Neuronal stem cell (in vitro differentiated cells): ENCODE measurements at regions not wholly inside any gene's neighbourhood (a gene's known extent, or its start where the extent isn't known, plus 50 kb on each side); places are given as distances from the start of the nearest gene placed in this dataset.
"Not testable (repeated sequence)": the region's sequence is repeated elsewhere in the genome, so short reads cannot be mapped to it uniquely, and the experiment has no call there.

Experiments
- DNase-seq: peaks from one replicate; pipeline ENCODE4 v3.0.0-alpha.2; 2013; ENCODE audit warnings: low spot score
- H2AFZ ChIP-seq: one replicate; pipeline ENCODE4 v1.6.1; 2013; ENCODE audit warnings: mild to moderate bottlenecking, low read length, inconsistent platforms
- H2AK5ac ChIP-seq: 2 replicates; pipeline ENCODE4 v1.6.1; 2013; ENCODE audit warnings: low read depth, mild to moderate bottlenecking, inconsistent platforms, low read length, moderate library complexity, mixed read lengths
- H2BK120ac ChIP-seq: 2 replicates; pipeline ENCODE4 v1.6.1; 2013; ENCODE audit warnings: low read depth, mild to moderate bottlenecking, inconsistent platforms, low read length, moderate library complexity, mixed read lengths
- H2BK12ac ChIP-seq: one replicate; pipeline ENCODE4 v1.6.1; 2013; ENCODE audit warnings: low read length, inconsistent platforms
- H2BK15ac ChIP-seq: 2 replicates; pipeline ENCODE4 v1.6.1; 2013; ENCODE audit warnings: mild to moderate bottlenecking, low read length, inconsistent platforms, mixed read lengths
- H2BK5ac ChIP-seq: one replicate; pipeline ENCODE4 v1.6.1; 2013; ENCODE audit warnings: inconsistent platforms, mild to moderate bottlenecking, low read length, moderate library complexity
- H3K14ac ChIP-seq: one replicate; pipeline ENCODE4 v1.6.1; 2013; ENCODE audit warnings: low read length, inconsistent platforms
- H3K18ac ChIP-seq: 2 replicates; pipeline ENCODE4 v1.6.1; 2013; ENCODE audit warnings: low read length, inconsistent platforms
- H3K23ac ChIP-seq: 2 replicates; pipeline ENCODE4 v1.6.1; 2013; ENCODE audit warnings: low read depth, mild to moderate bottlenecking, mixed read lengths, low read length, inconsistent platforms; ENCODE audit not compliant: poor library complexity
- H3K27ac ChIP-seq: replicated peaks from 3 replicates; pipeline ENCODE4 v1.5.1; 2013; ENCODE audit warnings: low read length, inconsistent platforms
- H3K27me3 ChIP-seq, 3 experiments: 2 replicates each; pipeline ENCODE4 v1.6.1; 2013; ENCODE audit warnings: low read length in 3 of 3, mild to moderate bottlenecking in 2 of 3, inconsistent platforms in 1 of 3, low read depth in 1 of 3, mixed read lengths in 1 of 3, moderate library complexity in 1 of 3; ENCODE audit not compliant: control insufficient read depth in 3 of 3, insufficient read depth in 3 of 3
- H3K36me3 ChIP-seq, 2 donors: replicated peaks in 1 of 2; 2 replicates each; pipeline ENCODE4 v1.6.1; 2013; ENCODE audit warnings: low read length in 2 of 2; ENCODE audit not compliant: control insufficient read depth in 2 of 2, insufficient read depth in 2 of 2
- H3K4ac ChIP-seq: 2 replicates; pipeline ENCODE4 v1.6.1; 2013; ENCODE audit warnings: inconsistent platforms, mild to moderate bottlenecking, low read length, moderate library complexity
- H3K4me1 ChIP-seq, 2 donors: 1 replicate in 1 of 2; 2 replicates in 1 of 2; pipeline ENCODE4 v1.6.1; 2013; ENCODE audit warnings: low read length in 2 of 2, low read depth in 1 of 2; ENCODE audit not compliant: control insufficient read depth in 2 of 2, insufficient read depth in 1 of 2
- H3K4me2 ChIP-seq: one replicate; pipeline ENCODE4 v1.6.1; 2013; ENCODE audit warnings: mild to moderate bottlenecking, low read length, inconsistent platforms; ENCODE audit not compliant: insufficient read depth, poor library complexity, severe bottlenecking
- H3K4me3 ChIP-seq, 2 donors: 2 replicates each; pipeline ENCODE4 v1.5.1; 2013; ENCODE audit warnings: low read length in 2 of 2, mild to moderate bottlenecking in 2 of 2, inconsistent platforms in 1 of 2, moderate library complexity in 1 of 2
- H3K79me1 ChIP-seq: one replicate; pipeline ENCODE4 v1.6.1; 2013; ENCODE audit warnings: low read depth, mild to moderate bottlenecking, inconsistent platforms, low read length, moderate library complexity
- H3K9ac ChIP-seq: one replicate; pipeline ENCODE4 v1.6.1; 2013; ENCODE audit warnings: mild to moderate bottlenecking, low read depth, low read length, inconsistent platforms; ENCODE audit not compliant: poor library complexity
- H3K9me3 ChIP-seq, 2 donors: replicated peaks in 1 of 2; 2 replicates each; pipeline versions ENCODE3 to v1.6.1; 2013; ENCODE audit warnings: low read length in 2 of 2, mild to moderate bottlenecking in 2 of 2, inconsistent platforms in 1 of 2, low read depth in 1 of 2, mixed read lengths in 1 of 2, moderate library complexity in 1 of 2; ENCODE audit not compliant: control insufficient read depth in 2 of 2, insufficient read depth in 1 of 2
- H4K8ac ChIP-seq: one replicate; pipeline ENCODE4 v1.6.1; 2013; ENCODE audit warnings: low read depth, mild to moderate bottlenecking, inconsistent platforms, low read length, moderate library complexity
- H4K91ac ChIP-seq: one replicate; pipeline ENCODE4 v1.6.1; 2013; ENCODE audit warnings: low read length, low read depth, mild to moderate bottlenecking, inconsistent platforms; ENCODE audit not compliant: poor library complexity
- WGBS, 2 donors: extraction: QIAGEN DNeasy Blood & Tissue Kit; methylation state at CpG; one replicate each; pipeline ENCODE4 v1.1.7; 2013; ENCODE audit warnings: missing lambda C conversion rate in 2 of 2, mixed read lengths in 1 of 2; ENCODE audit not compliant: insufficient read length in 2 of 2, insufficient replicate concordance in 1 of 2; ENCODE audit errors: extremely low coverage in 2 of 2; 5-methylcytosine and 5-hydroxymethylcytosine counted together

DNA sequence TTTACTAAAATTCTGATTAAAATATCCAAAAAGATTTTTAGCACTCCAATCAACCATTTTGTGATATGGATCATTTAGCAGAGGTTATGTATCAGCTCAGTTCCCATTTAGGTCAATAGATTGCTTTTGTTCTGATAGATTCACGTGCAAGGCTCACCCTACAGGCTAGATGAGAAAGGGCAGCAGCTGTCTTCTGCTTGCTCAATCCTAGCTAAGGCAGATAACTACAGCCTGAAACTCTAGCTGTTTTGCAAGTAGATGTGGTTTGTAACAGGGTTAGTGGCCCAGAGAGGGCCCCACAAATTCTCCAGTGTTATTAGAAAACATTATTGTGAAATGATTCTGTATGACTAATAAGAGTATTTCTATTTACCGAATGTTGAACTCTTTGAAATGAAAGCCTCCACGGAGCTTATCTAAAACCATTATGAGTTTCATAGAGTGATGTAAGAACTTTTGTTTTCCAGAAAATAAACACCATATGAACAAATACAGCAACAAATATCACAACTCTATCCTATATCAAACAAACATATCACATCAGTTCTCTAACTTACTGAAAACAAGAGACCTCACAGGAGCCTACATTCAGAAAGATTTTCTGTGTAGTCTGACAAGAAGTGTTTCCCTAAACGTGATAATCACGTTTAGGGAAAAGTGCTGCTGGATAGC lies 841.9 kb upstream of the ACO1 start:
- Histone ChIP-seq H3K4me2 (no peak overlapping the region), H4K91ac (no peak overlapping the region), H3K27me3 (no peaks in the 10 kb centered on the region), H3K4ac (no peak overlapping the region), H3K79me1 (no peaks in the 10 kb centered on the region), H3K9ac (no peak overlapping the region), H3K27ac (no peak overlapping the region), H3K18ac (no peak overlapping the region), H2BK12ac (no peak overlapping the region), H2BK120ac (no peak overlapping the region), H3K23ac (no peak overlapping the region), H3K4me3 (no peak overlapping the region), H2AFZ (peak overlapping the region; percentile 32), H2BK15ac (no peak overlapping the region), H3K36me3 (no peaks in the 10 kb centered on the region), H4K8ac (no peak overlapping the region), H3K14ac (no peak overlapping the region), H3K4me1 (no peaks in the 10 kb centered on the region), H2BK5ac (no peak overlapping the region), H3K9me3 (no peaks in the 10 kb centered on the region), H2AK5ac (no peak overlapping the region)
- WGBS, 2 donors = no CpG with 5 or more reads among the region's 5 CpGs
- no peak for DNase-seq

DNA sequence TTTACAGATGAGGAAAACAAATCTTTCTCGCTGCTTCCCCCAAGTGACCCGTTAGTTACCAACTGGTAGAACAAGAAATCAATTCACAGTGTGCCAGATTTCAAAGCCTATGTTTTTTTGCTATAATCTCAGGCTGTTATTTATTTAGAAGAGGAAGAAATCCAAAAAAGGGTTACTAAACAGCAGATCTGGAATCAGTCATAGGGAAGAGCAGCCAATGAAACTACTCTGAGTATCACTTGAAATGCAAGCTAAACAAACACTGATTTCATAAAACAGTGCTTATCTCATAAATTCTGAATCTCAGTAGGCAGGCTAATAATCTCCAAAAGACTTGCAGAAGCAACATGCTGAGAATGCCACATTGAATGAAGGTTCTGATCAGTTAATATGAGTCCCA lies 829.5 kb upstream of the ACO1 start:
- Histone ChIP-seq H2BK5ac (no peak overlapping the region), H3K79me1 (no peaks in the 10 kb centered on the region), H3K14ac (no peak overlapping the region), H4K8ac (no peak overlapping the region), H3K18ac (no peak overlapping the region), H3K27me3 (no peaks in the 10 kb centered on the region), H2BK15ac (no peak overlapping the region), H3K4me3 (no peak overlapping the region), H3K23ac (no peak overlapping the region), H2AFZ (no peak overlapping the region), H3K4me1 (no peaks in the 10 kb centered on the region), H2AK5ac (no peak overlapping the region), H2BK12ac (no peak overlapping the region), H3K4ac (no peak overlapping the region), H3K9me3 (no peaks in the 10 kb centered on the region), H4K91ac (no peak overlapping the region), H2BK120ac (no peak overlapping the region), H3K9ac (no peak overlapping the region), H3K4me2 (no peak overlapping the region), H3K27ac (no peak overlapping the region), H3K36me3 (no peaks in the 10 kb centered on the region)
- DNase-seq = no peak
- WGBS, 2 donors = no CpG with 5 or more reads among the region's 2 CpGs

DNA sequence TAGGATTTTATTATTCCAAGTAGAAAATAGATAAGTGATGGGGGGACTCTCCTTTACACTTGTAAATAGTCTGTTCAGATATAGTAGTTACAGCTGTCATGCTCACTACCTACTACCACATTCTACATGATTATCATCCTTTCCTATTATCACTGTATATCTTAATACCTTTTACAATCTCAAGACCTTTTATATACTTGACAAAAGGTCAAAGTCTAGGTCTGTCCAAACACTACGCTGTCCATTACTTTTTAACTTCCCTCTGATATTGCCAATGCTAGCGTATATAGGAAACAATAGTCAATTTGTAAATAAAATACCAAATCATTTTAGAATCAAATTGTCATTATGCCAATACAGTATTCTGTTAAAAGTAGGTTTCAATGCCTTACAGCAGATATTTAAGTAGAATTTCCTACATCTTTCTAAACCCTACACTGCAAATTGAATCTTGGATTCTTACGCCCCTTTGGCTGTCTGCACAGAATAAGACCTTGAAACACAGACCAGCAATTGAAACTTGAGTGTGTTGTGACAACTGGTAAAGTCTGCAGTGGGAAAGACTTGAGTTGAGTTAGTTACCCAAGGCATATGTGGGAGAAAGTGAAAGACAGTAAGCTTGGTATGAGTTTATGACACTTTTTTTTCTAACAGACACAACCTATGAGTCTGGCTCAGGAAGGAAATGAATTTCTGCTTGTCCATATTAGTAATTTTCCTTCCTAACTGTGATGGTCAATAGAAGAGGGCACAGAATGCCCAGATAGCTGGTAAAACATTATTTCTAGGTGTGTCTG lies 827.6 kb upstream of the ACO1 start:
- H3K36me3 ChIP-seq = no peaks in the 10 kb centered on the region
- H3K9ac ChIP-seq = no peak overlapping the region
- H3K4me2 ChIP-seq = no peak overlapping the region
- no peak overlapping the region for H4K91ac ChIP-seq
- no peak overlapping the region for H3K4me3 ChIP-seq
- no peak for DNase-seq
- H2AK5ac ChIP-seq = no peak overlapping the region
- no peak overlapping the region for H2AFZ ChIP-seq
- H4K8ac ChIP-seq = no peak overlapping the region
- H2BK5ac ChIP-seq = no peak overlapping the region
- no peak overlapping the region for H2BK15ac ChIP-seq
- no peak overlapping the region for H2BK12ac ChIP-seq
- H3K4me1 ChIP-seq = no peaks in the 10 kb centered on the region
- H2BK120ac ChIP-seq = no peak overlapping the region
- no peak overlapping the region for H3K27ac ChIP-seq
- H3K9me3 ChIP-seq = no peaks in the 10 kb centered on the region
- H3K18ac ChIP-seq = no peak overlapping the region
- H3K4ac ChIP-seq = no peak overlapping the region
- H3K23ac ChIP-seq = no peak overlapping the region
- no CpG with 5 or more reads among the region's 3 CpGs for WGBS, 2 donors
- H3K14ac ChIP-seq = no peak overlapping the region
- H3K79me1 ChIP-seq = no peaks in the 10 kb centered on the region
- no peaks in the 10 kb centered on the region for H3K27me3 ChIP-seq

DNA sequence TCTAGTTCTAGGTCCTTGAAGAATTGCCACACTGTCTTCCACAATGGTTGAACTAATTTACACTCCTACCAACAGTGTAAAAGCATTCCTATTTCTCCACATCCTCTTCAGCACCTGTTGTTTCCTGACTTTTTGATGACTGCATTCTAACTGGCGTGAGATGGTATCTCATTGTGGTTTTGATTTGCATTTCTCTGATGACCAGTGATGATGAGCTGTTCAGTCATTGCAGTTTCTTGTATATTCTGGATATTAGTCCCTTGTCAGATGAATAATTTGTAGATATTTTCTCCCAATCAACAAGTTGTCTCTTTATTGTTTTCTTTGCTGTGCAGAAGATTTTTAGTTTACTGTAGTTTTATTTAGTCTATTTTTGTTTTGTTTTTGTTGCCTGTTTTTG lies 812.3 kb upstream of the ACO1 start:
- not testable (repeated sequence) for H3K9ac ChIP-seq, H2BK12ac ChIP-seq, H2BK5ac ChIP-seq, H3K9me3 ChIP-seq, H4K8ac ChIP-seq, H3K23ac ChIP-seq, H3K4ac ChIP-seq, H2AK5ac ChIP-seq, DNase-seq, H2BK120ac ChIP-seq, H3K4me3 ChIP-seq, H3K14ac ChIP-seq, H3K27me3 ChIP-seq, H3K4me2 ChIP-seq, H2AFZ ChIP-seq, H3K79me1 ChIP-seq, H3K18ac ChIP-seq, H4K91ac ChIP-seq, H2BK15ac ChIP-seq, H3K4me1 ChIP-seq, H3K36me3 ChIP-seq, H3K27ac ChIP-seq
- WGBS, 2 donors = no CpG with 5 or more reads among the region's 1 CpG
